ENCODE measurements at regions not wholly inside any gene's neighbourhood (a gene's known extent, or its start where the extent isn't known, plus 50 kb on each side); places are given as distances from the start of the nearest gene placed in this dataset.
A peak's percentile ranks its signal among the peaks of the same experiment; 100 is the strongest.

- no peaks in the 10 kb centered on the region for H3K9me3 Mint-ChIP-seq (ENCODE audit: low read depth)
- no peaks in the 10 kb centered on the region for H3K36me3 Mint-ChIP-seq (ENCODE audit: insufficient read depth)
- no peak overlapping the region for H3K27ac Mint-ChIP-seq
- peaks cover 5% of the 10 kb centered on the region for H3K4me1 Mint-ChIP-seq (ENCODE audit: low read depth)
- peak; percentile 28 for TF ChIP-seq CTCF (IDR thresholded peaks at IDR 0.05; ENCODE audit: unreplicated experiment)
- no peak for DNase-seq (ENCODE audit: low spot score, unreplicated experiment)
- H3K27me3 Mint-ChIP-seq = no peaks in the 10 kb centered on the region
- H3K4me3 Mint-ChIP-seq (ENCODE audit: low read depth) = no peak overlapping the region
Measured at GRCh38 chrX:33465137-33465536, 253.8 kb upstream of the DMD start.

- no peak for TF ChIP-seq CTCF (IDR thresholded peaks at IDR 0.05; ENCODE audit: unreplicated experiment)
- H3K4me3 Mint-ChIP-seq (ENCODE audit: low read depth) = no peak overlapping the region
- no peaks in the 10 kb centered on the region for H3K27me3 Mint-ChIP-seq
- no peaks in the 10 kb centered on the region for H3K36me3 Mint-ChIP-seq (ENCODE audit: insufficient read depth)
- no peak for DNase-seq (ENCODE audit: low spot score, unreplicated experiment)
- H3K9me3 Mint-ChIP-seq (ENCODE audit: low read depth) = peaks cover 9% of the 10 kb centered on the region
- H3K27ac Mint-ChIP-seq = no peak overlapping the region
- H3K4me1 Mint-ChIP-seq (ENCODE audit: low read depth) = no peaks in the 10 kb centered on the region
Measured at GRCh38 chrX:33457102-33457501, 245.8 kb upstream of the DMD start.

- H3K36me3 Mint-ChIP-seq (ENCODE audit: insufficient read depth) = no peaks in the 10 kb centered on the region
Measured at GRCh38 chrX:33447285-33447684, 235.9 kb upstream of the DMD start.

GRCh38 chrX:33434256-33435092 lies 223.1 kb upstream of the DMD start:
- Mint-ChIP-seq H3K4me1 (ENCODE audit: low read depth) (peaks cover 4% of the 10 kb centered on the region), H3K27ac (no peak overlapping the region), H3K27me3 (no peaks in the 10 kb centered on the region), H3K4me3 (ENCODE audit: low read depth) (no peak overlapping the region), H3K9me3 (ENCODE audit: low read depth) (peaks cover 14% of the 10 kb centered on the region), H3K36me3 (ENCODE audit: insufficient read depth) (no peaks in the 10 kb centered on the region)
- peak; percentile 88 for TF ChIP-seq CTCF (IDR thresholded peaks at IDR 0.05; ENCODE audit: unreplicated experiment)
- peak; percentile 70 for DNase-seq (ENCODE audit: low spot score, unreplicated experiment)

More at GRCh38 chrX:33447285-33447684, 235.9 kb upstream of the DMD start:
- Mint-ChIP-seq H3K9me3 (ENCODE audit: low read depth) (no peaks in the 10 kb centered on the region), H3K4me3 (ENCODE audit: low read depth) (no peak overlapping the region), H3K27ac (no peak overlapping the region), H3K4me1 (ENCODE audit: low read depth) (peaks cover 2% of the 10 kb centered on the region), H3K27me3 (no peaks in the 10 kb centered on the region)
- TF ChIP-seq CTCF (IDR thresholded peaks at IDR 0.05; ENCODE audit: unreplicated experiment) = no peak
- DNase-seq (ENCODE audit: low spot score, unreplicated experiment) = no peak

GRCh38 chrX:33416273-33416805 lies 205.0 kb upstream of the DMD start:
- H3K4me3 Mint-ChIP-seq (ENCODE audit: low read depth) = no peak overlapping the region
- no peaks in the 10 kb centered on the region for H3K4me1 Mint-ChIP-seq (ENCODE audit: low read depth)
- H3K27me3 Mint-ChIP-seq = no peaks in the 10 kb centered on the region
- peaks cover 19% of the 10 kb centered on the region for H3K9me3 Mint-ChIP-seq (ENCODE audit: low read depth)
- no peak overlapping the region for H3K27ac Mint-ChIP-seq
- TF ChIP-seq CTCF (IDR thresholded peaks at IDR 0.05; ENCODE audit: unreplicated experiment) = no peak
- H3K36me3 Mint-ChIP-seq (ENCODE audit: insufficient read depth) = no peaks in the 10 kb centered on the region
- DNase-seq (ENCODE audit: low spot score, unreplicated experiment) = no peak

Measured in progenitor cell of endocrine pancreas (in vitro differentiated cells).